ENCODE measurements at regions not wholly inside any gene's neighbourhood (a gene's known extent, or its start where the extent isn't known, plus 50 kb on each side); places are given as distances from the start of the nearest gene placed in this dataset.

DNA sequence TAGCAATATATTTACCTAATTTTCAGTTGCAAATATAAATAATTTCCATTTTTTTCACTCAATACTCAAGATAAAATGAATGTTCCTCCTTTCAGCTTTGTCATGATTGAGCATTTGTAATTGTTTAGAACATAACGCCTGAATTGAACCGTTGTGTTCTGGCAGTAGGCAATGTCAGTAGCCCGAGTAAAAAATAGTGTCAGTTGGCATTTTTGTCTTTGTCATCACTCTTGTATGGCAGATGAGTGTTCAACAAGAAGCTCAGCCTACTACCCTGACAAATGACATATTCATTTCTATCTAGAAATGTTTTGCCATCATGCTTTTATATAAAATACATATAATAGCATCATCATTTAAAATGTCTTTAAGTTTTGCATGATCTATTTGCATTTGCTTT, 691.4 kb upstream of the NCAM2 start:
- DNase-seq = no peak

DNA sequence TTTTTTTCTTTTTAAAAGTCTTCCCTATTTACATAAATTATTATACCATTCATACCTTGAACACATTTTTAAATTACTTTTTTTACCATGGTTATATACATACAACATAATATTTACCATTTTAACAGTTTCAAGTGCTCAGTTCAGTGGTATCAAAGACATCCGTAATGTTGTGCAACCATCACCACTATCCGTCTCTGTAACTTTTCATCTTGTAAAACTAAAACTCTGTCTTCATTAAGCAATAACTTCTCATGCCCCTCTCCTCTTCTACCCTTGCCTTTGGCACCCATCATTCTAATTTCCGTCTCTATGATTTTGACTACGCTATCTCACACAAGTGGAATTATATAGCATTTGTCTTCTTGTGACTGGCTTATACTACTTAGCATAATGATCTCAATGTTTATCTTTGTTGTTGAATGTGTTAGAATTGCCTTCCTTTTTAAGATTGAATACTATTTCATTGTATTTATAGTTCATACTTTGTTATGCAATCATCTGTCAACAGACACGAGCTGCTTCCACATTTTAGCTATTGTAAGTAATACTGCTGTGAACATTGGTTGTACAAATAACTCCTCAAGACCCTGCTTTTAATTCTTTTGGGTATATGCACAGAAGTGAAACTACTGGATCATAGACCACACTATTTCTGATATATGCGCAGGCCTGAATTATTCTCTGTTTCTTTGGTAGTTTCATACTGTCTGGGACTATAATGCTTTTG, 689.5 kb upstream of the NCAM2 start:
- no peak for DNase-seq

- no peak for DNase-seq
Observed at GRCh38 chr21:20311234-20311787, 686.9 kb upstream of the NCAM2 start.

DNA sequence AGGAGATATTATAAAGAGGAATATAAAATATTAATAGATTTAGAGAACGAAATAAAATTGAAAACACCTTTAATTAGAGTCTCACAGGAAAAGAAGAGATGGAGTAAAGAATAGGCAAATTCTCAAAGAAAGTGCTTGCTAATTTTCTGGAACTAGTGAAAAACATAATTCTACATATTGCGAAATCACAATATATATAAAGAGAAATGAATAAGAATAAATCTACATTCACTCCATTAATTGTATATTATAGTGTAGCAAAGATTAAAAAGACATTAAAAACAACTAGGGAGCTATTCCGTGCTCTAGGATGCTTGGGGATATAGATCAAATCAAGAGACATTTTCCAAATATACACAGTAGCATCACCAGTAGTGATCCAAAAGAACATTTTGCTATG, 685.2 kb upstream of the NCAM2 start:
- no peak for DNase-seq

DNA sequence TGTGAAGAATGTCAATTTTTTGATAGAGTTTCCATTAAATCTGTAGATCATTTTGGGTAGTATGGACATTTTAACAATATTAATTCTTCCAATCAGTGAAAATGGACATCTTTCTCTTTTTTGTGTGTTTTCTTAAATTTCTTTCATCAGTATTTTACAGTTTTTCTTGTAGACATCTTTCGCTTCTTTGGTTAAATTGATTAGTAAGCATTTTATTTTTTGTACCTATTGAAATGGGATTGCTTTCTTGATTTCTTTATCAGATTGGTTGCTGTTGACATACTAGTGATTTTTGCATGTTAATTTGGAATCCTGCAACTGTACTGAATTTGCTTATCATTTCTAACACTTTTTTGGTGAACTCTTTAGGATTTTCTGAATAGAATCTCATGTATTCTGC, 683.2 kb upstream of the NCAM2 start:
- no peak for DNase-seq

GRCh38 chr21:20329636-20330035, 668.6 kb upstream of the NCAM2 start:
- no peak for DNase-seq

DNA sequence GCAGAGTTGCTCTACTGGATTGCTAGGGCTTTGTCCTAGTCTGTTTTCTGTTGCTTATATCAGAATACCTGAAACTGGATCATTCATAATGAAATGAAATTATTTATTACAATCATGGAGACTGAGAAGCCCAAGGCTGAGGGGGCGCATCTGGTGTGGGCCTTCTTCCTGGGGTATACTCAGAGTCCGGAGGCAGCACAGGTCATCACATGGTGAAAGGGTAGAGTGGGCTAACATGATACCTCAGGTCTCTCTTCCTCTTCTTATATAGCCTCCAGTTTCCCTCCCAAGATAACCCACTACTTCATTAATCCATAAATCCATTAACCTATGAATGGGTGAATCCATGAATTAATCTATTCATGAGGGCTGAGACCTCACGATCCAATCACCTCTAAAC, 667.6 kb upstream of the NCAM2 start:
- DNase-seq = no peak

DNA sequence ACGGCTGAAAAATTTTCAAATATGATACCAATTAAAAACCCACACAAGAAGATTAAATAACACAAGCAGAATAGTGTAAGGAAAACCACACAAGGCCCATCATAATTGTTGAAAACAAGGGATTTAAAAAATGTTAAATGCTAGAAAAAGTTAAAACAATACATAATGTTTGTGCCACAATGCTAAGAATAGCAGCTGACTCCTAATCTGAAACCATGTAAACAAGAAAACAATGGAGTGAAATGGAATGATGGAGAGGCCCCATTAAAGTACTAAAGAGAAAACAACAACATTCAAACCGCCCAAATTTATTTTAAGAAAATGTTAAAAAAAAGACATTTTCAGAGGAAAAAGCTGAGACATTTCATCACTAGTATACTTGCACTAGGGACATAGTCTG, 663.6 kb upstream of the NCAM2 start:
- DNase-seq = no peak

- no peak for DNase-seq
Observed at GRCh38 chr21:20341431-20341830, 656.8 kb upstream of the NCAM2 start.

- DNase-seq = no peak
Observed at GRCh38 chr21:20343186-20343585, 655.0 kb upstream of the NCAM2 start.

- no peak for DNase-seq
Observed at GRCh38 chr21:20351138-20351537, 647.1 kb upstream of the NCAM2 start.

DNA sequence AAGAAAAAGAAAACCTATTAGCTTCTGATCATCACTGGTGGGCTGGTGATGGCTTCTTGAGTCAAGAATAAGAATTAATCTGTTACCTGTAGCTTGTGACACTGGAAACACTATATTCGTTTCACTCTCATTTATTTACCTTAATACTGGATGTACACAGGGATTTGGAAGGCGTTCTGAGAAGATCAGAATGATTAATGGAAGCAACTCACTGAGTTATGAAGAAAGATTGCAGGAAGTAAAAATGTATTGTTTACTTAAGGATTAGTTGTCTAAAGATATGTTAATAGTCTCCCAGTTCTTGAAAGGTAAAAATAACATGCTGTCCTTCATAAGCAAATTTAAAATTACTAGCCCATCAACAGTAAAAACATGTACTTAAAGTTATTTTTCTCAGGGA, 644.9 kb upstream of the NCAM2 start:
- DNase-seq = no peak

DNA sequence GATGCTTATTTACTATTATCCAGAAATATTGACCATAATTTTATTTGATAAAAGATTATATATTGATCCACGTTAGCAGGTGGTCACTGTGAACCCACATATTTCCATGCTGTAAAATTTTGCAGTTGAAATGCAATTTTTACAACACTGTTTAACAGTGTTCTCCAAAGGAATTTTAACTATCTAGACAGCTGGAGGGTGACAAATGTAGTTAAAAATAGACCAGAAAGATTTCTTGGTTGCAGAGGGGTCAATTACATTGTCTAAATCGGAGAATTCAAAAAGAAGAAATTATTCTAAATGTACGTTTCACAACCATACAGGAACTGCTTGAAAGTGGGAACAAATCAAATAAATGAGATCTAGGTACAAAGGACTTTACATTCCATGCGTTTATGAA, 625.2 kb upstream of the NCAM2 start:
- DNase-seq = no peak

DNA sequence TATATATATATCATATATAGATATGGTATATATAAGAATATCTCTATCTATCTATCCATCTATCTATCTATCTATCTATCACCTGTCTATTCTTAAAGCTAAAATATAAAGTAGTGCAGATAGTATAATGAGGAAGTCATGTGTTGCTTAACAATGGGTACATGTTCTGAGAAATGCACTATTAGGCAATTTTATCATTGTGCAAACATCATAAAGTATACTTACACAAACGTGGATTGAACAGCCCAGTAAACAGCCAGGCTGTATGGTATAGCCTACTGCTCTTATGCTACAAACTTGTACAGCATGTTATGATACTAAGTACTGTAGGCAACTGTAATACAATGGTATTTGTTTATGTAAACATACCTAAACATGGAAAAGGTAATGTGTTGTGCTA, 621.0 kb upstream of the NCAM2 start:
- DNase-seq = no peak

DNA sequence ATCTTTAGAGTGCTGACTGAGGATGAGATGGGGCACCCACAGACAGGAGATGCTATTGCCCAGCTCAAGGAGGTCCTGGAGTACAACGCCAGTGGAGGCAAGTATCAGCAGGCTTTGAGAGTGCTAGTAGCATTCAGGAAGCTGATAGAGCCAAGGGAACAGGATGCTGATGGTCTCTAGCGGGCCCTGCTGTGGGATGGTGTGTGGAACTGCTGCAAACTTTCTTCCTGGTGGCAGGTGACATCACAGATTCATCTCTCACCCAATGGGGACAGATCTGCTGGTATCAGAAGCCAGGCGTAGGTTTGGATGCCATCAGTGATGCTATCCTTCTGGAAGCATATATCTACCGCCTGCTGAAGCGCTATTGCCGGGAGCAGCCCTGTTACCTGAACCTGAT, 609.8 kb upstream of the NCAM2 start:
- DNase-seq = no peak

DNA sequence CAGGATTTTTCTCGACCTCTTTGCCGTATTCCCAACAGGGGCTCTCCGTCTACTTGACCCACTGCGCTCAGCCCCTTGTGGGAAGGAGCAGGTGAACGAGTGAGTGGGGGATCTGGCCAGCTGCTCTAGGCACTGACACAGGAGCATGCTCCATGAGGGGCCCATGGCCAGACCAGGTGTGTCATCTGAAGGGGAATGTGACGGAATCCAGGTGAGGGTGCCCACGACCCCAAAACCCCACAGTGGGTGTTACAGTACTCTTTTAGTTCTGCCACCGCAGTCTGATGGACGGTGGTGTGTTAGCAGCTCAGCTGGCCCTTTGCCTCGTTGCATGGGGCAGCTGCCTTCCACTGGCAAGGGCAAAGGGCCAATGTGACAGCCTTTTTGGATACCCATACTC, 601.4 kb upstream of the NCAM2 start:
- no peak for DNase-seq

GRCh38 chr21:20404915-20405314, 593.3 kb upstream of the NCAM2 start:
- DNase-seq = no peak

DNA sequence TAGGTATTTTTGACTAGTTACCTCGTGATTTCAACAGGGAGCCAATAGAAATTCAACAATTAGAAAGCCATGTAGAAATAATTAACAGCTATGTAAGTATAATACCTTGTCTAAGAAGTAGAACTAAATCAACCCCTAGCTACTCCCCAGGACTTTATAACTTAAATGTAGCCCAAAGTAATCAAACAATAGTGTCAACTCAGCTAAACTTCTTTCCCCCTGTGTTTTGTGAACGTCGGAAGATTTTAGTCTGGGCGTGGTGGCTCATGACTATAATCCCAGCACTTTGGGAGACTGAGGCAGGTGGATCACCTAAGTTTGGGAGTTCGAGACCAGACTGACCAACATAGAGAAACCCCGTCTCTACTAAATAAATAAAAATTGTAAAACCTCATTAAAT, 579.9 kb upstream of the NCAM2 start:
- DNase-seq = no peak

DNA sequence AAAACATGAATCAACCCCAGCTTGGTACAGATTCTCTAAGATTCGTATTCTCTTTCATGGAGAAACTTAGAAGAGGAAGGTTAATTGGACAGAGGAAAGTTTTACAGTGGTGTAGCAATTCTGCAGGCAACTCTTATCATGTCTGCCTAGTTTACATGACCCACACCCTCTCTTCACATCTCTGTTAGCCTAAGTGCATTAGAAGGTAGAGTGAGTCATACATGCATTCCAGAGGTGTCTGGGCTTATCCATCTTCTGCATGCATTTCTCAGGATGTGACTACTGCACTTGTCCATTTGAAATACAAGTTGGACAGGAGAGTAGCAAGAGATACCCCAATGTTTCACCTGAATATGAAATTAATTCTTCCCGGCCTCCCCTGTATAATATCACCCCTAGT, 578.4 kb upstream of the NCAM2 start:
- DNase-seq = no peak

DNA sequence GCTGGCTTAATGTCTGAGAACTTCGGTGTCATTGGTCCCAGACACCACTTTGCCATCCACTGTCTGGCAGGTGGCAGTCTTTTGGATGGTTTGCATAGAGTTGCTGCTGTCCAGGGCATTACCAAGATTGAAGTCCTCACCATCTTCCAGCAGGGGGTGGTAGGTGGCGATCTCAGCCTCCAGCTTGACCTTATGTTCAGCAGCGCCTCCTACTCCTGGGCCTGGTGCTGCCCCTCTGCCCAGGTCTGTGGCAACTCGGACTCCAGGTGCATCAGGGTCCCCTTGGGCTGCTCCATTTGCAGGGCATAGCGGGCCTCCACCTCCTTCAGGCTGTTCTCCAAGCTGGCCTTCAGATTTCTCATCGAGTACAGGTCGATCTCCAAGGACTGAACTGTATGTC, 573.3 kb upstream of the NCAM2 start:
- no peak for DNase-seq

DNA sequence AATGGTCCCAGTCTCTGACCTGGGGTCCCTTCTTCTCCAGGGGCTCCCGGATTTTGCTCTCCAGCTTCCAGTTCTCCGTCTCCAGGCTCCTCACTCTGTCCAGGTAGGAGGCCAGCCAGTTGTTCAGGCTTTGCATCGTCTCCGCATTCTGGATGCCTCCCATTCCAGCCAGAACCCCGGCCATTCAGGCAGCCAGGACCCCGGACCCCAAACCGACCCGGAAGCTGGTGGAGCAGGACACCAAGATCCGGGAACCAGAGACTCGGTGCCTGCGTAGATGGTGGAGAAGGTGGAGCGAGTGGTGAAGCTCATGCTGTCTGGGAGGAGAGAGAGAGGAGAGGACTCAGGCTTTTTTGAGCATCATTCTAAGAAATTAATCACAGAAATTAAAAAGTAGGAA, 572.4 kb upstream of the NCAM2 start:
- no peak for DNase-seq

DNA sequence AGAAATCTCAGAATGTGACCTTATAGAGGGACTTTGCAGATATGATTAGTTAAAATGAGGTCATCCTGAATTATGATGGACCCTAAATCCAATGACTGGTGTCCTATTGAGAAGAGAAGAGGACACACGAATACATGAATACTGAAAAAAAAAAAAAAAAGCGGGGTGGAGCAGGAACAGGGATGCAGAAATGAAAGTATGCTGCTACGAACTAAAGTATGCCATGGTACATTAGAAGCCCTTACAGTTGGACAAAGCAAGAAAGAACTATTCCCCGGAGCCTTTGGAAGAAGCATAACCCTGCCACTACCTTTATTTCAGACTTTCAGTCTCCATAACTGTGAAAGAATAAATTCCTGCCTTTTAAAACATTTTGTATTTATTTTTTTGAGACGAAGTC, 557.9 kb upstream of the NCAM2 start:
- no peak for DNase-seq

- no peak for DNase-seq
Observed at GRCh38 chr21:20443558-20444155, 554.6 kb upstream of the NCAM2 start.

GRCh38 chr21:20445971-20446370, 552.2 kb upstream of the NCAM2 start:
- no peak for DNase-seq

- DNase-seq = no peak
Observed at GRCh38 chr21:20451046-20451445, 547.2 kb upstream of the NCAM2 start.

Data from NCI-H510A treated with DMSO at 0.1 percent for 48 hours (cell line).